ENCODE measurements at regions not wholly inside any gene's neighbourhood (a gene's known extent, or its start where the extent isn't known, plus 50 kb on each side); places are given as distances from the start of the nearest gene placed in this dataset.

GRCh38 chr6:132213191-132213590 is 188.1 kb downstream of the MOXD1 start:
- Mint-ChIP-seq H3K27ac (no peak overlapping the region), H3K36me3 (ENCODE audit: low read depth) (no peaks in the 10 kb centered on the region), H3K4me3 (no peak overlapping the region), H3K27me3 (peaks cover 13% of the 10 kb centered on the region), H3K4me1 (no peaks in the 10 kb centered on the region), H3K9me3 (no peaks in the 10 kb centered on the region)
- DNase-seq (no peak), ATAC-seq (no peak)

DNA sequence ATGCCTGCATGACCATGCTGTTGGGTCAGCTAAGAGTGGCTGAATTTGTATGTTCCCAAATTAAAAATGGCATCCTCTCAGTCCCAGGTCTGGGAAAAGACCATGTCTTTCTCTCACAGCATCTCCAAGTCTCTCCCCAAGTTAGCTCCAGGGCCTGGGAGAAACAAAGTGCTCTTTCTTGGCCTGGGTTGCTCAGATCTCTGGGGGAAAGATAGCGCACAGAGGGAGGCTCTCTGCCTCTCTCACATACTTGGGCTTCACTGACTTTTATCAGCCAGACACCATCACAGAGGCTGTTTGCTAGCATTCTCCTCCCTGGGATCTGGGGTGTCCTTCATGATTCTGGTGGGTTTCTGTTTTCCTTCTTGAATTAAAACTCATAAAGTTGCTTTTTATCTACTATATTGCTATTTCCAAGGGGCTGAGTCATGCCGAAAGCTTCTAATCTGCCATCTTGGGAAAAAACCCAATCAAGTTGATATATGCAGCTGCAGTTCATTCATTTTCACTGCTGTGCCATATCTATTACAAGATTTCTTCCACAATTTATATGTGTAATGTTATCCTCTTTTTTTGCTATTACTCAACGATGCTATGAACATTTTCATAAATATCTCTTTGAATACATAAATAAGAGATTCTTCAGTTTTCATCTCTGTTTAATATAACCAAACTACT is 190.2 kb downstream of the MOXD1 start:
- ATAC-seq: no peak

DNA sequence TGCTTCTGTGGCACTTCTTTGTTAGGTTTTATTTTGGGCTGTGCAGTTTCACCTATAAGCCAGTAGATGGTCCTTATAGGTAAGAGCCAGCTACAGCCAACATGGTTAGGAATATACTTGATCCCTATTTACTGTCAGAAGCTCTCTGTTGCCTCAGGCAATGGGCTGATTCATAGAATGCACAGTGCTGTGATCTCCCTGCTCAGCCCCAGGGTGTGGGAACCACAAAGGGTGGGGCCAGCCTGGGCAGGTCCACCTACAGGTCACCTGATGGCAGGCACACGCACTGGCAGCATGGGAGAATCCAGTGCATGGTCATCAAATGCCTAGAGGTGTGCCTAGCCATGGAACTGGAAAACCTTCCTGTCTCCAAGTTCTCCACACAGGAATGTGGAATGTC is 191.9 kb downstream of the MOXD1 start:
- Mint-ChIP-seq H3K4me1 (no peaks in the 10 kb centered on the region), H3K27me3 (peaks cover 9% of the 10 kb centered on the region), H3K4me3 (no peak overlapping the region), H3K9me3 (peaks cover 9% of the 10 kb centered on the region), H3K27ac (no peak overlapping the region), H3K36me3 (ENCODE audit: low read depth) (no peaks in the 10 kb centered on the region)
- DNase-seq: no peak
- no peak for ATAC-seq

More for the DNA sequence above, 190.2 kb downstream of the MOXD1 start:
- H3K27ac Mint-ChIP-seq: no peak overlapping the region
- no peaks in the 10 kb centered on the region for H3K9me3 Mint-ChIP-seq
- no peaks in the 10 kb centered on the region for H3K4me1 Mint-ChIP-seq
- DNase-seq: no peak
- no peaks in the 10 kb centered on the region for H3K36me3 Mint-ChIP-seq (ENCODE audit: low read depth)
- H3K27me3 Mint-ChIP-seq: peaks cover 11% of the 10 kb centered on the region
- H3K4me3 Mint-ChIP-seq: no peak overlapping the region

DNA sequence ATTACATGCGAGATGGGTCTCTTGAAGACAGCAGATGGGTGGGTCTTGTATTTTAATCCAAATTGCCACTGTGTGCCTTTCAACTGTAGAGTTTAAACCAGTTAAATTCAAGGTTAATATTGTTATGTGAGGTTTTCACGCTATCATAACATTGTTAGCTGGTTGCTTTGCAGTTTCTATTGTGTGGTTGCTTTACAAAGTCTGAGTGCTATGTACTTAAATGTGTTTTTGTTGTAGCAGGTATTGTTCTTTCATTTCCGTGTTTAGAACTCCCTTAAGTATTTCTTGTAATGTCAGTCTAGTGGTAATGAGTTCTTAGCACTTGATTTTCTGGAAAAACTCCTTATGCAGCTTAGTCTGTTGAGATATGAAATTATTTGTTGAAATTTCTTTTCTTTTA is 193.3 kb downstream of the MOXD1 start:
- no peak for ATAC-seq
- H3K9me3 Mint-ChIP-seq: peaks cover 9% of the 10 kb centered on the region
- no peaks in the 10 kb centered on the region for H3K36me3 Mint-ChIP-seq (ENCODE audit: low read depth)
- no peak for DNase-seq
- no peak overlapping the region for H3K4me3 Mint-ChIP-seq
- H3K4me1 Mint-ChIP-seq: no peaks in the 10 kb centered on the region
- H3K27me3 Mint-ChIP-seq: peaks cover 9% of the 10 kb centered on the region
- H3K27ac Mint-ChIP-seq: no peak overlapping the region

DNA sequence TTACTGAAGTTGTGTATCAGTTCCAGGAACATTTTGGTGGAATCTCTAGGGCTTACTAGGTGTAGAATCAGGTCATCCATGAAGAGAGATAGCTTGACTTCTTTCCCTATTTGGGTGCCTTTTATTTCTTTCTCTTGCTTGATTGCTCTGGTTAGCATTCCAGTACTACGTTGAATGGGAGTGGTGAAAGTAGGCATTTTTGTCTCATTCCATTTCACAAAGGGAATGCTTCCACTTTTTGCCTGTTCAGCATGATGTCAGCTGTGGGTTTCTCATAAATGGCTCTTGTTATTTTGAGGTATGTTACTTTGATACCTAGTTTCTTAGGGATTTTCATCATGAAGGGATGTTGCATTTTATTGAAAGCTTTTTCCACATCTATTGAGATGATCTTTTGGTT is 195.3 kb downstream of the MOXD1 start:
- Mint-ChIP-seq H3K4me1 (no peaks in the 10 kb centered on the region), H3K27ac (no peak overlapping the region), H3K9me3 (peaks cover 9% of the 10 kb centered on the region), H3K27me3 (peaks cover 9% of the 10 kb centered on the region), H3K36me3 (ENCODE audit: low read depth) (no peaks in the 10 kb centered on the region), H3K4me3 (no peak overlapping the region)
- no peak for ATAC-seq
- no peak for DNase-seq

DNA sequence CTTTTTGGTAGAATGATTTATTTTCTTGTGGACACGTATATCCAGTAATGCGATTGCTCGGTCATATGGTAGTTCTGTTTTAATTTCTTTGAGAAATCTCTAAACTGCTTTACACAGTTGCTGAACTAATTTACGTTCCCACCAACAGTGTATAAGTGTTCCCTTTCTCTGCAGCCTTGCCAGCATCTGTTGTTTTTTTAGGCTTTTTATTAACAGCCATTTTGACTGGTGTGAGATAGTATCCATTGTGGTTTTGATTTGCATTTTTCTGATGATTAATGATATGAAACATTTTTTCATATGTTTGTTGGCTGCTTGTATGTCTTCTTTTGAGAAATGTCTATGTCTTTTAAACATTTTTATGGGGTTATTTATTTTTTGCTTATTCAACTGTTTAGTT is 196.7 kb downstream of the MOXD1 start:
- no peak overlapping the region for H3K4me3 Mint-ChIP-seq
- H3K9me3 Mint-ChIP-seq: peaks cover 9% of the 10 kb centered on the region
- ATAC-seq: no peak

GRCh38 chr6:132202574-132202973 is 198.7 kb downstream of the MOXD1 start:
- no peak for DNase-seq
- no peaks in the 10 kb centered on the region for H3K4me1 Mint-ChIP-seq

More for the DNA sequence above, 196.7 kb downstream of the MOXD1 start:
- Mint-ChIP-seq H3K36me3 (ENCODE audit: low read depth) (no peaks in the 10 kb centered on the region), H3K27me3 (peaks cover 7% of the 10 kb centered on the region), H3K4me1 (no peaks in the 10 kb centered on the region), H3K27ac (no peak overlapping the region)
- no peak for DNase-seq

DNA sequence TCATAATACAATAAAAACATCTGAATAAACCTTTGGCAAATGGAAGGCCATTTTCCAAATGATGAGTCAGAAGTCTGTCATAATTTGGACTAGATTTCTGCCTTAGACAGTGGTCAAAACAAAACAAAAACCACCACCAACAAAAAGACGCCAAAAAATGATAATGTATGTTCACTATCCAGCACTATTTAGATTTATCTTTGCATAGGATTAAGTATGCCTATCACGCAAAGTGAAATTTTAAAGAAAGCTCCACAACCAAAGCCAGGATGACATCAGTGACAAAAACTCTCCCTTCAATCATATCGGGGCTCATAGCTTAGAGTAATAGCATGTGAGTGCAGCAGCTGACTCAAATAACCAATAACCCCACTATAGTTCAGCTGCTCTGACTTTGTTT is 201.9 kb downstream of the MOXD1 start:
- no peak for DNase-seq
- Mint-ChIP-seq H3K4me1 (no peaks in the 10 kb centered on the region), H3K4me3 (no peak overlapping the region), H3K27ac (no peak overlapping the region), H3K27me3 (no peaks in the 10 kb centered on the region), H3K36me3 (ENCODE audit: low read depth) (no peaks in the 10 kb centered on the region), H3K9me3 (no peaks in the 10 kb centered on the region)
- no peak for ATAC-seq

More at GRCh38 chr6:132202574-132202973, 198.7 kb downstream of the MOXD1 start:
- Mint-ChIP-seq H3K4me3 (no peak overlapping the region), H3K9me3 (peaks cover 9% of the 10 kb centered on the region), H3K27ac (no peak overlapping the region), H3K36me3 (ENCODE audit: low read depth) (no peaks in the 10 kb centered on the region), H3K27me3 (no peaks in the 10 kb centered on the region)
- ATAC-seq: no peak

GRCh38 chr6:132198896-132199295 is 202.4 kb downstream of the MOXD1 start:
- no peak for DNase-seq
- H3K36me3 Mint-ChIP-seq (ENCODE audit: low read depth): no peaks in the 10 kb centered on the region

GRCh38 chr6:132198040-132198439 is 203.2 kb downstream of the MOXD1 start:
- H3K36me3 Mint-ChIP-seq (ENCODE audit: low read depth): no peaks in the 10 kb centered on the region
- ATAC-seq (no peak), DNase-seq (no peak)
- no peaks in the 10 kb centered on the region for H3K27me3 Mint-ChIP-seq
- H3K4me3 Mint-ChIP-seq: no peak overlapping the region
- no peak overlapping the region for H3K27ac Mint-ChIP-seq
- H3K4me1 Mint-ChIP-seq: no peaks in the 10 kb centered on the region
- no peaks in the 10 kb centered on the region for H3K9me3 Mint-ChIP-seq

More at GRCh38 chr6:132198896-132199295, 202.4 kb downstream of the MOXD1 start:
- H3K9me3 Mint-ChIP-seq: no peaks in the 10 kb centered on the region
- no peak overlapping the region for H3K27ac Mint-ChIP-seq
- H3K4me3 Mint-ChIP-seq: no peak overlapping the region
- H3K4me1 Mint-ChIP-seq: no peaks in the 10 kb centered on the region
- H3K27me3 Mint-ChIP-seq: no peaks in the 10 kb centered on the region
- ATAC-seq: no peak

GRCh38 chr6:132194529-132194928 is 206.7 kb downstream of the MOXD1 start:
- Mint-ChIP-seq H3K9me3 (no peaks in the 10 kb centered on the region), H3K36me3 (ENCODE audit: low read depth) (no peaks in the 10 kb centered on the region), H3K27me3 (no peaks in the 10 kb centered on the region), H3K27ac (no peak overlapping the region), H3K4me1 (peaks cover 14% of the 10 kb centered on the region), H3K4me3 (no peak overlapping the region)
- DNase-seq: no peak
- no peak for ATAC-seq

- H3K27me3 Mint-ChIP-seq: no peaks in the 10 kb centered on the region
- H3K4me3 Mint-ChIP-seq: no peak overlapping the region
- ATAC-seq (no peak), DNase-seq (no peak)
- no peaks in the 10 kb centered on the region for H3K36me3 Mint-ChIP-seq (ENCODE audit: low read depth)
- peaks cover 19% of the 10 kb centered on the region for H3K4me1 Mint-ChIP-seq
- no peaks in the 10 kb centered on the region for H3K9me3 Mint-ChIP-seq
- no peak overlapping the region for H3K27ac Mint-ChIP-seq
Observed at GRCh38 chr6:132192631-132193030, 208.6 kb downstream of the MOXD1 start.

- Mint-ChIP-seq H3K27ac (peak overlapping the region; percentile 84), H3K27me3 (no peaks in the 10 kb centered on the region), H3K4me3 (no peak overlapping the region), H3K36me3 (ENCODE audit: low read depth) (no peaks in the 10 kb centered on the region), H3K9me3 (no peaks in the 10 kb centered on the region), H3K4me1 (peaks cover 19% of the 10 kb centered on the region)
- DNase-seq: no peak
- ATAC-seq: no peak
Observed at GRCh38 chr6:132190815-132191175, 210.5 kb downstream of the MOXD1 start.

- Mint-ChIP-seq H3K4me1 (peaks cover 19% of the 10 kb centered on the region), H3K27me3 (peaks cover 1% of the 10 kb centered on the region), H3K4me3 (peak overlapping the region; percentile 50), H3K36me3 (ENCODE audit: low read depth) (no peaks in the 10 kb centered on the region), H3K27ac (peak overlapping the region; percentile 84), H3K9me3 (no peaks in the 10 kb centered on the region)
- DNase-seq: no peak
- ATAC-seq: peak; percentile 65
Observed at GRCh38 chr6:132190097-132190814, 211.0 kb downstream of the MOXD1 start.

- no peak overlapping the region for H3K27ac Mint-ChIP-seq
- DNase-seq (no peak), ATAC-seq (no peak)
- no peaks in the 10 kb centered on the region for H3K9me3 Mint-ChIP-seq
- H3K4me3 Mint-ChIP-seq: no peak overlapping the region
- H3K27me3 Mint-ChIP-seq: peaks cover 2% of the 10 kb centered on the region
- peaks cover 19% of the 10 kb centered on the region for H3K4me1 Mint-ChIP-seq
- H3K36me3 Mint-ChIP-seq (ENCODE audit: low read depth): no peaks in the 10 kb centered on the region
Observed at GRCh38 chr6:132188556-132189264, 212.6 kb downstream of the MOXD1 start.

Measured in activated naive CD8-positive, alpha-beta T cell treated with anti-CD3 and anti-CD28 coated beads, Interleukin-2, amount 50 U/mL, for 24 hours (primary cell).